GM18508 (cell line): ENCODE measurements at regions not wholly inside any gene's neighbourhood (a gene's known extent, or its start where the extent isn't known, plus 50 kb on each side); places are given as distances from the start of the nearest gene placed in this dataset.

Experiments
- ATAC-seq: cut with Tn5 transposase; IDR thresholded peaks from one replicate; pipeline ENCODE4 v1.9.1; 2021; ENCODE audit warnings: moderate number of reproducible peaks; ENCODE audit not compliant: insufficient read depth, unreplicated experiment

- ATAC-seq: no peak
These were observed 214.5 kb upstream of the SFRP2 start for GRCh38 chr4:154003378-154003777.

- ATAC-seq: no peak
These were observed 212.3 kb upstream of the SFRP2 start for GRCh38 chr4:154001193-154001592.

GRCh38 chr4:153997516-153997915, 208.6 kb upstream of the SFRP2 start:
- ATAC-seq: no peak

GRCh38 chr4:153989505-153989904, 200.6 kb upstream of the SFRP2 start:
- ATAC-seq: no peak

GRCh38 chr4:153988492-153989363, 199.8 kb upstream of the SFRP2 start:
- no peak for ATAC-seq

- no peak for ATAC-seq
These were observed 198.4 kb upstream of the SFRP2 start for GRCh38 chr4:153987291-153987690.

GRCh38 chr4:153976954-153977353, 188.1 kb upstream of the SFRP2 start:
- ATAC-seq: no peak

GRCh38 chr4:153974452-153974851, 185.6 kb upstream of the SFRP2 start:
- no peak for ATAC-seq

GRCh38 chr4:153973942-153974341, 185.1 kb upstream of the SFRP2 start:
- ATAC-seq: no peak

GRCh38 chr4:153971899-153972298, 183.0 kb upstream of the SFRP2 start:
- no peak for ATAC-seq

GRCh38 chr4:153970169-153970568, 181.3 kb upstream of the SFRP2 start:
- ATAC-seq: no peak

GRCh38 chr4:153969542-153969941, 180.7 kb upstream of the SFRP2 start:
- no peak for ATAC-seq

- no peak for ATAC-seq
These were observed 177.8 kb upstream of the SFRP2 start for GRCh38 chr4:153966641-153967040.

GRCh38 chr4:153963216-153963615, 174.3 kb upstream of the SFRP2 start:
- no peak for ATAC-seq

GRCh38 chr4:153962311-153963039, 173.6 kb upstream of the SFRP2 start:
- peak; percentile 65 for ATAC-seq

- ATAC-seq: no peak
These were observed 166.4 kb upstream of the SFRP2 start for GRCh38 chr4:153955327-153955726.

GRCh38 chr4:153954654-153955053, 165.8 kb upstream of the SFRP2 start:
- no peak for ATAC-seq

GRCh38 chr4:153950100-153950979, 161.5 kb upstream of the SFRP2 start:
- ATAC-seq: peak; percentile 79

- ATAC-seq: no peak
These were observed 159.2 kb upstream of the SFRP2 start for GRCh38 chr4:153948041-153948440.

- ATAC-seq: no peak
These were observed 158.2 kb upstream of the SFRP2 start for GRCh38 chr4:153947124-153947523.

GRCh38 chr4:153945704-153946103, 156.8 kb upstream of the SFRP2 start:
- ATAC-seq: no peak
